IMR-90 (cell line): ENCODE measurements at regions not wholly inside any gene's neighbourhood (a gene's known extent, or its start where the extent isn't known, plus 50 kb on each side); places are given as distances from the start of the nearest gene placed in this dataset.

Source experiments
- ATAC-seq: fragments of 200-7000 bp; cut with Tn5 transposase; 2 replicates; pipeline ENCODE4 v1.9.1; 2020; ENCODE audit warnings: low read depth, mild to moderate bottlenecking, moderate library complexity
- BruUV-seq: library from RNA; stranded (reverse); fragments of 400-500 nt; replicated peaks from 2 replicates; lab custom pipeline; 2021; lab: Mats Ljungman, UMichigan
- CTCF ChIA-PET: fragments of 300-600 bp; formaldehyde crosslinking; extraction: SDS; loops from one replicate; lab custom pipeline; 2021; ENCODE audit warnings: antibody characterized with exemption; lab: Yijun Ruan, JAX
- POLR2A ChIA-PET: fragments of 300-600 bp; sonication (Branson Sonifier 250); formaldehyde crosslinking; loops from one replicate; lab custom pipeline; 2022; ENCODE audit warnings: antibody characterized with exemption; ENCODE audit not compliant: unreplicated experiment; lab: Charles Lee
- DNase-seq: peaks from one replicate; pipeline ENCODE4 v3.0.0; 2013
- H2AFZ ChIP-seq: replicated peaks from 2 replicates; pipeline ENCODE3; 2013; ENCODE audit warnings: low read length, mild to moderate bottlenecking; ENCODE audit not compliant: poor library complexity
- H2AK5ac ChIP-seq: 2 replicates; pipeline ENCODE4 v1.6.1; 2013; ENCODE audit warnings: low read depth, low read length, inconsistent platforms
- H2AK9ac ChIP-seq: replicated peaks from 2 replicates; pipeline ENCODE3; 2013; ENCODE audit warnings: mild to moderate bottlenecking, low read depth, low read length, moderate library complexity; ENCODE audit not compliant: poor library complexity
- H2BK120ac ChIP-seq: 2 replicates; pipeline ENCODE4 v1.6.1; 2013; ENCODE audit warnings: low read depth, low read length, inconsistent platforms
- H2BK15ac ChIP-seq: 3 replicates; pipeline ENCODE4 v1.6.1; 2013; ENCODE audit warnings: low read depth, low read length, inconsistent platforms
- H2BK20ac ChIP-seq: 2 replicates; pipeline ENCODE4 v1.6.1; 2013; ENCODE audit warnings: low read depth, mild to moderate bottlenecking, inconsistent platforms, low read length, moderate library complexity
- H2BK5ac ChIP-seq: 2 replicates; pipeline ENCODE4 v1.6.1; 2013; ENCODE audit warnings: mild to moderate bottlenecking, low read depth, low read length, inconsistent platforms; ENCODE audit not compliant: poor library complexity, severe bottlenecking
- H3K14ac ChIP-seq: replicated peaks from 2 replicates; pipeline ENCODE4 v1.6.1; 2013; ENCODE audit warnings: low read depth, low read length, inconsistent platforms
- H3K18ac ChIP-seq: 2 replicates; pipeline ENCODE4 v1.6.1; 2013; ENCODE audit warnings: low read depth, low read length, control low read depth
- H3K23ac ChIP-seq: 2 replicates; pipeline ENCODE4 v1.6.1; 2013; ENCODE audit warnings: low read depth, low read length, inconsistent platforms
- H3K27ac ChIP-seq: 2 replicates; pipeline ENCODE4 v1.5.1; 2013; ENCODE audit warnings: mild to moderate bottlenecking, control low read depth, low read length; ENCODE audit not compliant: insufficient read depth
- H3K27me3 ChIP-seq: 2 replicates; pipeline ENCODE4 v1.6.1; 2013; ENCODE audit warnings: low read length; ENCODE audit not compliant: control insufficient read depth, insufficient read depth
- H3K36me3 ChIP-seq: 2 replicates; pipeline ENCODE4 v1.6.1; 2013; ENCODE audit warnings: low read length, mixed read lengths; ENCODE audit not compliant: control insufficient read depth, insufficient read depth
- H3K4ac ChIP-seq: 2 replicates; pipeline ENCODE4 v1.6.1; 2013; ENCODE audit warnings: low read depth, low read length, inconsistent platforms
- H3K4me1 ChIP-seq: 2 replicates; pipeline ENCODE4 v1.6.1; 2013; ENCODE audit warnings: low read length, mixed read lengths; ENCODE audit not compliant: control insufficient read depth, insufficient read depth
- H3K4me2 ChIP-seq: 2 replicates; pipeline ENCODE4 v1.6.1; 2013; ENCODE audit warnings: low read depth, mild to moderate bottlenecking, control low read depth, low read length, moderate library complexity
- H3K4me3 ChIP-seq: 2 replicates; pipeline ENCODE4 v1.5.1; 2013; ENCODE audit warnings: low read depth, mild to moderate bottlenecking, control low read depth, low read length, moderate library complexity; ENCODE audit not compliant: insufficient read depth
- H3K56ac ChIP-seq: 2 replicates; pipeline ENCODE4 v1.6.1; 2013; ENCODE audit warnings: low read length, inconsistent platforms; ENCODE audit not compliant: insufficient read depth; ENCODE audit errors: extremely low read depth
- H3K79me1 ChIP-seq, 2 experiments: 2 replicates each; pipeline ENCODE4 v1.6.1; 2013; ENCODE audit warnings: low read length in 2 of 2, inconsistent platforms in 1 of 2, low read depth in 1 of 2
- H3K9ac ChIP-seq: 2 replicates; pipeline ENCODE4 v1.6.1; 2013; ENCODE audit warnings: low read depth, low read length, control low read depth
- H3K9me1 ChIP-seq: 2 replicates; pipeline ENCODE4 v1.6.1; 2013; ENCODE audit warnings: low read length, inconsistent platforms; ENCODE audit not compliant: insufficient read depth
- H3K9me3 ChIP-seq: 2 replicates; pipeline ENCODE4 v1.6.1; 2013; ENCODE audit warnings: low read length; ENCODE audit not compliant: control insufficient read depth, insufficient read depth
- H4K20me1 ChIP-seq: 2 replicates; pipeline ENCODE4 v1.6.1; 2013; ENCODE audit warnings: low read length, inconsistent platforms; ENCODE audit not compliant: insufficient read depth
- H4K5ac ChIP-seq: 2 replicates; pipeline ENCODE4 v1.6.1; 2013; ENCODE audit warnings: mild to moderate bottlenecking, low read depth, low read length, control low read depth
- H4K8ac ChIP-seq, 2 experiments: 2 replicates each; pipeline ENCODE4 v1.6.1; 2013; ENCODE audit warnings: low read depth in 2 of 2, low read length in 2 of 2, control low read depth in 1 of 2, inconsistent platforms in 1 of 2
- H4K91ac ChIP-seq: 2 replicates; pipeline ENCODE4 v1.6.1; 2013; ENCODE audit warnings: low read depth, low read length, inconsistent platforms; ENCODE audit not compliant: insufficient read depth
- BHLHE40 ChIP-seq: fragments of 150-350 bp; IDR thresholded peaks from 2 replicates; pipeline ENCODE4 v1.6.1; 2016; ENCODE audit warnings: mild to moderate bottlenecking, low read depth, low read length
- CEBPB ChIP-seq: IDR thresholded peaks from 2 replicates; pipeline ENCODE4 v1.6.1; 2012; ENCODE audit warnings: low read depth, low read length, improper control_type of control experiment
- CHD1 ChIP-seq: IDR thresholded peaks from 2 replicates; pipeline ENCODE4 v1.6.1; 2012; ENCODE audit warnings: low read depth, low read length, improper control_type of control experiment
- FOS ChIP-seq: fragments of 150-350 bp; IDR thresholded peaks from 2 replicates; pipeline ENCODE4 v1.6.1; 2016; ENCODE audit warnings: low read depth, low read length
- MAFK ChIP-seq: IDR thresholded peaks from 2 replicates; pipeline ENCODE4 v1.6.1; 2012; ENCODE audit warnings: low read depth, low read length, improper control_type of control experiment
- MAZ ChIP-seq: IDR thresholded peaks from 2 replicates; pipeline ENCODE4 v1.6.1; 2012; ENCODE audit warnings: low read depth, mild to moderate bottlenecking, low read length, improper control_type of control experiment, moderate library complexity, borderline replicate concordance
- MXI1 ChIP-seq: IDR thresholded peaks from 2 replicates; pipeline ENCODE4 v1.6.1; 2012; ENCODE audit warnings: low read depth, mild to moderate bottlenecking, low read length, moderate library complexity, borderline replicate concordance
- NFE2L2 ChIP-seq: fragments of 150-350 bp; IDR thresholded peaks from 2 replicates; pipeline ENCODE4 v1.6.1; 2016; ENCODE audit warnings: low read depth, mild to moderate bottlenecking, low read length
- POLR2A ChIP-seq: IDR thresholded peaks from 2 replicates; pipeline ENCODE4 v1.6.1; 2012; ENCODE audit warnings: mild to moderate bottlenecking, low read depth, low read length
- RAD21 ChIP-seq: IDR thresholded peaks from 2 replicates; pipeline ENCODE4 v1.6.1; 2012; ENCODE audit warnings: low read length, improper control_type of control experiment
- RCOR1 ChIP-seq: IDR thresholded peaks from 2 replicates; pipeline ENCODE4 v1.6.1; 2012; ENCODE audit warnings: mild to moderate bottlenecking, low read length, improper control_type of control experiment; ENCODE audit not compliant: insufficient replicate concordance
- RFX5 ChIP-seq: IDR thresholded peaks from 2 replicates; pipeline ENCODE4 v1.8.0; 2012; ENCODE audit warnings: low read depth, mild to moderate bottlenecking, low read length, moderate library complexity
- SMC3 ChIP-seq: fragments of 150-350 bp; IDR thresholded peaks from 2 replicates; pipeline ENCODE4 v1.6.1; 2016; ENCODE audit warnings: low read depth, mild to moderate bottlenecking, antibody characterized with exemption, low read length, moderate library complexity
- USF2 ChIP-seq: fragments of 150-350 bp; IDR thresholded peaks from 2 replicates; pipeline ENCODE4 v1.6.1; 2017; ENCODE audit warnings: mild to moderate bottlenecking, antibody characterized with exemption, low read length, low read depth
- WGBS, 2 experiments: methylation state at CpG; one replicate each; pipeline versions ENCODE4 v1.1.5 to v1.1.7; 2013; ENCODE audit warnings: missing lambda C conversion rate in 2 of 2; ENCODE audit not compliant: insufficient read length in 1 of 2; ENCODE audit errors: extremely low coverage in 2 of 2; 5-methylcytosine and 5-hydroxymethylcytosine counted together
- dilution Hi-C: fragments of 300-500 bp; cut with HindIII; formaldehyde crosslinking; loops from one replicate; pipeline ENCODE4 v1.14.3; 2018; ENCODE audit warnings: low sequenced_read_pairs; ENCODE audit not compliant: unreplicated experiment
- in situ Hi-C: fragments of 300-500 bp; cut with MboI; formaldehyde crosslinking; loops from 3 replicates; pipeline ENCODE4 v1.14.3; 2019; ENCODE audit warnings: low sequenced_read_pairs, inconsistent platforms, mixed read lengths
- intact Hi-C: fragments of 100-400 bp; cut with micrococcal nuclease; formaldehyde crosslinking; loops from 2 replicates; pipeline ENCODE4 v1.10.0; 2022
- TF ChIP-seq, protein P1 (sequence below): fragments of 150-350 bp; IDR thresholded peaks from 2 replicates; pipeline ENCODE4 v1.6.1; 2016; ENCODE audit warnings: low read depth, mild to moderate bottlenecking, low read length, moderate library complexity, borderline replicate concordance
- TF ChIP-seq, protein P2 (sequence below): conservative IDR thresholded peaks from 2 replicates; pipeline ENCODE4 v1.5.1; 2012; ENCODE audit warnings: mild to moderate bottlenecking, low read depth, low read length, improper control_type of control experiment

GRCh38 chr2:118241128-118241527 is 152.9 kb downstream of the INSIG2 start:
- H4K20me1 ChIP-seq = no peaks in the 10 kb centered on the region
- H4K5ac ChIP-seq = no peak overlapping the region
- no peaks in the 10 kb centered on the region for H3K79me1 ChIP-seq
- H2BK20ac ChIP-seq = no peak overlapping the region
- H3K4me1 ChIP-seq = no peaks in the 10 kb centered on the region
- DNase-seq (no peak), ATAC-seq (no peak)
- H3K56ac ChIP-seq = no peak overlapping the region
- H3K18ac ChIP-seq = no peak overlapping the region
- H2AK5ac ChIP-seq = no peak overlapping the region
- dilution Hi-C loops (no loop called here), intact Hi-C loops (no loop called here), in situ Hi-C loops (no loop called here)
- no peak overlapping the region for H2BK15ac ChIP-seq
- H3K9me3 ChIP-seq = no peaks in the 10 kb centered on the region
- H3K27ac ChIP-seq = no peak overlapping the region
- no peak overlapping the region for H3K4me2 ChIP-seq
- H2BK5ac ChIP-seq = no peak overlapping the region
- TF ChIP-seq MXI1 = no peak
- no peak for TF ChIP-seq RFX5
- TF ChIP-seq NFE2L2 = no peak
- TF ChIP-seq SMC3 = no peak
- TF ChIP-seq, protein P1, sequence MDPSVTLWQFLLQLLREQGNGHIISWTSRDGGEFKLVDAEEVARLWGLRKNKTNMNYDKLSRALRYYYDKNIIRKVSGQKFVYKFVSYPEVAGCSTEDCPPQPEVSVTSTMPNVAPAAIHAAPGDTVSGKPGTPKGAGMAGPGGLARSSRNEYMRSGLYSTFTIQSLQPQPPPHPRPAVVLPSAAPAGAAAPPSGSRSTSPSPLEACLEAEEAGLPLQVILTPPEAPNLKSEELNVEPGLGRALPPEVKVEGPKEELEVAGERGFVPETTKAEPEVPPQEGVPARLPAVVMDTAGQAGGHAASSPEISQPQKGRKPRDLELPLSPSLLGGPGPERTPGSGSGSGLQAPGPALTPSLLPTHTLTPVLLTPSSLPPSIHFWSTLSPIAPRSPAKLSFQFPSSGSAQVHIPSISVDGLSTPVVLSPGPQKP = no peak
- TF ChIP-seq CEBPB = no peak
- no peak for TF ChIP-seq USF2
- TF ChIP-seq CHD1 = no peak
- TF ChIP-seq POLR2A = no peak
- TF ChIP-seq RCOR1 = no peak
- no peak for TF ChIP-seq MAFK
- no peak for TF ChIP-seq RAD21
- no peak for TF ChIP-seq FOS
- TF ChIP-seq MAZ = no peak
- no peak for TF ChIP-seq BHLHE40
- TF ChIP-seq, protein P2, sequence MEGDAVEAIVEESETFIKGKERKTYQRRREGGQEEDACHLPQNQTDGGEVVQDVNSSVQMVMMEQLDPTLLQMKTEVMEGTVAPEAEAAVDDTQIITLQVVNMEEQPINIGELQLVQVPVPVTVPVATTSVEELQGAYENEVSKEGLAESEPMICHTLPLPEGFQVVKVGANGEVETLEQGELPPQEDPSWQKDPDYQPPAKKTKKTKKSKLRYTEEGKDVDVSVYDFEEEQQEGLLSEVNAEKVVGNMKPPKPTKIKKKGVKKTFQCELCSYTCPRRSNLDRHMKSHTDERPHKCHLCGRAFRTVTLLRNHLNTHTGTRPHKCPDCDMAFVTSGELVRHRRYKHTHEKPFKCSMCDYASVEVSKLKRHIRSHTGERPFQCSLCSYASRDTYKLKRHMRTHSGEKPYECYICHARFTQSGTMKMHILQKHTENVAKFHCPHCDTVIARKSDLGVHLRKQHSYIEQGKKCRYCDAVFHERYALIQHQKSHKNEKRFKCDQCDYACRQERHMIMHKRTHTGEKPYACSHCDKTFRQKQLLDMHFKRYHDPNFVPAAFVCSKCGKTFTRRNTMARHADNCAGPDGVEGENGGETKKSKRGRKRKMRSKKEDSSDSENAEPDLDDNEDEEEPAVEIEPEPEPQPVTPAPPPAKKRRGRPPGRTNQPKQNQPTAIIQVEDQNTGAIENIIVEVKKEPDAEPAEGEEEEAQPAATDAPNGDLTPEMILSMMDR = no peak
- ChIA-PET CTCF (no interaction called here), POLR2A (no interaction called here)
- H2AK9ac ChIP-seq = no peak overlapping the region
- 60% methylated on average over 1 of the region's 8 CpGs; no CpG with 5 or more reads in 1 of the 2 experiments for WGBS, 2 experiments
- no peak overlapping the region for H3K4ac ChIP-seq
- H3K9me1 ChIP-seq = no peaks in the 10 kb centered on the region
- BruUV-seq = no TSS peak
- H3K23ac ChIP-seq = no peak overlapping the region
- H3K4me3 ChIP-seq = no peak overlapping the region
- H2BK120ac ChIP-seq = no peak overlapping the region
- no peak overlapping the region for H2AFZ ChIP-seq
- no peak overlapping the region for H4K8ac ChIP-seq
- no peaks in the 10 kb centered on the region for H3K36me3 ChIP-seq
- no peak overlapping the region for H3K9ac ChIP-seq
- no peak overlapping the region for H4K91ac ChIP-seq
- H3K27me3 ChIP-seq = no peaks in the 10 kb centered on the region
- no peak overlapping the region for H3K14ac ChIP-seq
